CD4-positive, alpha-beta T cell (primary cell): ENCODE measurements at regions not wholly inside any gene's neighbourhood (a gene's known extent, or its start where the extent isn't known, plus 50 kb on each side); places are given as distances from the start of the nearest gene placed in this dataset.

Source experiments
- ATAC-seq: fragments of 200-7000 bp; cut with Tn5 transposase; one replicate; pipeline ENCODE4 v1.10.0; 2022; ENCODE audit warnings: mild to moderate bottlenecking; ENCODE audit not compliant: poor library complexity
- CTCF ChIA-PET: fragments of 350-600 bp; sonication (Branson Sonifier 250); formaldehyde crosslinking; loops from one replicate; lab custom pipeline; 2021; ENCODE audit warnings: antibody characterized with exemption, inconsistent platforms; lab: Charles Lee
- POLR2A ChIA-PET: fragments of 350-600 bp; sonication (Branson Sonifier 250); formaldehyde crosslinking; loops from one replicate; lab custom pipeline; 2021; ENCODE audit warnings: antibody characterized with exemption, inconsistent platforms; lab: Charles Lee
- DNase-seq, 14 experiments: peaks; one replicate each; pipeline ENCODE4 v3.0.0-alpha.2; 2013 to 2020; ENCODE audit warnings: mixed read lengths in 2 of 14
- H3K27ac ChIP-seq, 2 donors: one replicate each; pipeline versions ENCODE4 v1.5.1 to v1.7.0; 2013; ENCODE audit warnings: low read length in 2 of 2, low read depth in 1 of 2, mild to moderate bottlenecking in 1 of 2
- H3K27me3 ChIP-seq, 2 experiments: 1 replicate in 1 of 2; 2 replicates in 1 of 2; pipeline versions ENCODE4 v1.6.1 to v1.7.0; 2013; ENCODE audit warnings: low read length in 2 of 2, control low read depth in 1 of 2, mild to moderate bottlenecking in 1 of 2, moderate library complexity in 1 of 2; ENCODE audit not compliant: insufficient read depth in 2 of 2, control insufficient read depth in 1 of 2
- H3K36me3 ChIP-seq: one replicate; pipeline ENCODE4 v1.6.1; 2013; ENCODE audit warnings: low read length, control low read depth; ENCODE audit not compliant: insufficient read depth
- H3K4me1 ChIP-seq: one replicate; pipeline ENCODE4 v1.6.1; 2013; ENCODE audit warnings: low read length, control low read depth; ENCODE audit not compliant: insufficient read depth
- H3K4me3 ChIP-seq: one replicate; pipeline ENCODE4 v1.5.1; 2013; ENCODE audit warnings: mild to moderate bottlenecking, low read length, moderate library complexity
- H3K9me3 ChIP-seq, 2 experiments: 1 replicate in 1 of 2; 2 replicates in 1 of 2; pipeline versions ENCODE4 v1.6.1 to v1.7.0; 2013; ENCODE audit warnings: low read length in 2 of 2, mild to moderate bottlenecking in 2 of 2, control low read depth in 1 of 2, moderate library complexity in 1 of 2; ENCODE audit not compliant: control insufficient read depth in 1 of 2, insufficient read depth in 1 of 2
- H3K27ac Mint-ChIP-seq: one replicate; pipeline ENCODE4 v1.8.0; 2020; ENCODE audit warnings: mixed read lengths
- H3K27me3 Mint-ChIP-seq: one replicate; pipeline ENCODE4 v1.8.0; 2021; ENCODE audit warnings: mixed read lengths
- H3K36me3 Mint-ChIP-seq: one replicate; pipeline ENCODE4 v1.8.0; 2021; ENCODE audit warnings: low read depth, mixed read lengths
- H3K4me1 Mint-ChIP-seq: one replicate; pipeline ENCODE4 v1.8.0; 2021; ENCODE audit warnings: low read depth, mixed read lengths
- H3K4me3 Mint-ChIP-seq: one replicate; pipeline ENCODE4 v1.8.0; 2020; ENCODE audit warnings: mild to moderate bottlenecking, mixed read lengths
- H3K9me3 Mint-ChIP-seq: one replicate; pipeline ENCODE4 v1.8.0; 2020; ENCODE audit warnings: mixed read lengths
- CTCF ChIP-seq: fragments of 200-600 bp; IDR thresholded peaks from one replicate; pipeline ENCODE4 v1.8.0; 2022; ENCODE audit warnings: antibody characterized with exemption, mild to moderate bottlenecking
- intact Hi-C, 2 experiments: fragments of 100-400 bp; cut with DNase I in 1 of 2; cut with micrococcal nuclease in 1 of 2; formaldehyde crosslinking; loops; one replicate each; pipeline versions ENCODE4 v1.15.1 to v1.9.0; 2023 to 2025; cut with DNase I, micrococcal nuclease

GRCh38 chr7:13839063-13839462 is 150.4 kb downstream of the ETV1 start:
- ATAC-seq (no peak), DNase-seq (no peak)
- Mint-ChIP-seq H3K9me3 (no peaks in the 10 kb centered on the region), H3K27me3 (no peaks in the 10 kb centered on the region), H3K27ac (no peak overlapping the region), H3K4me1 (no peaks in the 10 kb centered on the region), H3K4me3 (no peak overlapping the region), H3K36me3 (no peaks in the 10 kb centered on the region)
- H3K4me3 ChIP-seq: no peak overlapping the region
- no peaks in the 10 kb centered on the region for H3K9me3 ChIP-seq
- no peaks in the 10 kb centered on the region for H3K36me3 ChIP-seq
- intact Hi-C loops: no loop called here
- H3K27ac ChIP-seq: no peak overlapping the region
- POLR2A ChIA-PET: no interaction called here
- TF ChIP-seq CTCF: no peak
- CTCF ChIA-PET: no interaction called here
- no peaks in the 10 kb centered on the region for H3K27me3 ChIP-seq
- no peaks in the 10 kb centered on the region for H3K4me1 ChIP-seq
